ENCODE measurements at regions not wholly inside any gene's neighbourhood (a gene's known extent, or its start where the extent isn't known, plus 50 kb on each side); places are given as distances from the start of the nearest gene placed in this dataset.
"Not testable (repeated sequence)": the region's sequence is repeated elsewhere in the genome, so short reads cannot be mapped to it uniquely, and the experiment has no call there.

- Histone ChIP-seq H3K9ac (ENCODE audit: low read depth, low read length) (no peak overlapping the region), H3K36me3 (ENCODE audit: control insufficient read depth, insufficient read depth, low read length) (no peaks in the 10 kb centered on the region), H3K4me1 (ENCODE audit: control insufficient read depth, insufficient read depth, low read length) (peaks cover 9% of the 10 kb centered on the region), H3K9me3 (ENCODE audit: control insufficient read depth, insufficient read depth, low read length) (no peaks in the 10 kb centered on the region), H3K4me3 (ENCODE audit: low read depth, low read length) (no peak overlapping the region), H3K27me3 (ENCODE audit: control insufficient read depth, insufficient read depth, low read length) (peaks cover 29% of the 10 kb centered on the region)
Measured at GRCh38 chr2:219851801-219852481, 224.5 kb downstream of the SLC4A3 start.

GRCh38 chr2:219852626-219853025, 225.2 kb downstream of the SLC4A3 start:
- no peak overlapping the region for H3K4me3 ChIP-seq (ENCODE audit: low read depth, low read length)
- H3K4me1 ChIP-seq (ENCODE audit: control insufficient read depth, insufficient read depth, low read length) = peaks cover 9% of the 10 kb centered on the region
- H3K9ac ChIP-seq (ENCODE audit: low read depth, low read length) = no peak overlapping the region
- H3K36me3 ChIP-seq (ENCODE audit: control insufficient read depth, insufficient read depth, low read length) = no peaks in the 10 kb centered on the region
- H3K9me3 ChIP-seq (ENCODE audit: control insufficient read depth, insufficient read depth, low read length) = no peaks in the 10 kb centered on the region
- peaks cover 29% of the 10 kb centered on the region for H3K27me3 ChIP-seq (ENCODE audit: control insufficient read depth, insufficient read depth, low read length)

DNA sequence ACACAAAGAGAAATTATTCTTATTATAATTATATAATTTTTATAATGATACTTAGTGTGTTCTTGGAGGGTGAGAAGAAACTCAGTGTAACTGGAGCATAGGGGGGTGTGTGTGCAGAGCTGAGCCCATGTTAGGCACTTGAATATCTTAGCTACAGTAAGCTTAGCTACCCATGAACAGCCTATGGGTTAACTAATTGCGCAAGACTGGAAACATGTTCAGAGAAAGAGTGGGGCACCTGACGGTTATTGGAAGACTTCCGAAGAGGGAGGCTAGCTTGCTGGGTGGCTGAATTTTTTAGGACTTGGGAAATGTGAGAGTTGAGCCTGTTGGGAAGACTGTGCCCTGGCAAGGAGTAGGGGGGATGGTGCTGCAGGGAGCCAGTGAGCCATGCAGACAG, 229.2 kb downstream of the SLC4A3 start:
- Histone ChIP-seq H3K36me3 (ENCODE audit: control insufficient read depth, insufficient read depth, low read length) (no peaks in the 10 kb centered on the region), H3K27me3 (ENCODE audit: control insufficient read depth, insufficient read depth, low read length) (peaks cover 21% of the 10 kb centered on the region)

DNA sequence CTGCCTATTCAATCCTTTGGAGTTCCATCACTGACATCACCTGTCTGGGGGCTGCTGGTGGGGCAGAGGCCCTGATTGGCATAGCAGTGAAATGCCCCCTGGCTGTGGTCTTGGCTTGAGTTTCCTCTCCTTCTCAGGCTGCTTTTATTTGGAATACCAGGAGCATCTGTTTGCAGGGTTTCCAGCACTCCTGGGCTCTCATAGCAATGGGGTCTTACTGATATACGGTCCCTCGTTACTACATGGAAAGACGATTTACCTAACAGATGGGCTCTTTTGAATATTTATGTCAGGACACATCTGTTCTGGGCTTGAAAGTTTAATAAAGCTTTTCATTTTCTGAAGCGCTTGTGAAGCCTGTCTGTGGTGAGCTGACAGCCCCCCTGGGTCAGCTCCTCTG, 230.3 kb downstream of the SLC4A3 start:
- Histone ChIP-seq H3K4me3 (ENCODE audit: low read depth, low read length) (no peak overlapping the region), H3K4me1 (ENCODE audit: control insufficient read depth, insufficient read depth, low read length) (peaks cover 1% of the 10 kb centered on the region), H3K36me3 (ENCODE audit: control insufficient read depth, insufficient read depth, low read length) (no peaks in the 10 kb centered on the region), H3K9ac (ENCODE audit: low read depth, low read length) (no peak overlapping the region), H3K9me3 (ENCODE audit: control insufficient read depth, insufficient read depth, low read length) (no peaks in the 10 kb centered on the region), H3K27me3 (ENCODE audit: control insufficient read depth, insufficient read depth, low read length) (peaks cover 12% of the 10 kb centered on the region)

More for the DNA sequence above, 229.2 kb downstream of the SLC4A3 start:
- Histone ChIP-seq H3K9ac (ENCODE audit: low read depth, low read length) (no peak overlapping the region), H3K9me3 (ENCODE audit: control insufficient read depth, insufficient read depth, low read length) (no peaks in the 10 kb centered on the region), H3K4me3 (ENCODE audit: low read depth, low read length) (no peak overlapping the region), H3K4me1 (ENCODE audit: control insufficient read depth, insufficient read depth, low read length) (peaks cover 8% of the 10 kb centered on the region)

DNA sequence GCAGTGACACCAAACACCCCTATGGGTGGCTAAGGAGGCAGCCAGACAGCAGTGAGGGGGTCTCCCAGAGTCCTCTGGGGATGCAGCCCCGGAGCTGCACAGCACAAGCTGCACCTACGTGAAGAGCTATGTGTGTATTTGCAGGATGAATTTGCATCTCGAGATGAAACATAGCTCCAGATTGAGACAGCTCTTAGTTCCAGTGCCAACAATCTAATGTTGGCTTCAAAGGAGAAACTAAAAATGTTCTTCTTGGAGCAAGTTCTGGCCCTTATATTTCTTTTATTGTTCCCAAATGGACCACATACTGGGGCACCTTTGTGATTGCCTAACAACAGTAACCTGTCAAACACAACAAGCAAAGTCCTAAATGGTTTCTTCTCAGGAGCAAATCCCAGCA, 233.9 kb downstream of the SLC4A3 start:
- Histone ChIP-seq H3K36me3 (ENCODE audit: control insufficient read depth, insufficient read depth, low read length) (no peaks in the 10 kb centered on the region), H3K4me1 (ENCODE audit: control insufficient read depth, insufficient read depth, low read length) (no peaks in the 10 kb centered on the region)

DNA sequence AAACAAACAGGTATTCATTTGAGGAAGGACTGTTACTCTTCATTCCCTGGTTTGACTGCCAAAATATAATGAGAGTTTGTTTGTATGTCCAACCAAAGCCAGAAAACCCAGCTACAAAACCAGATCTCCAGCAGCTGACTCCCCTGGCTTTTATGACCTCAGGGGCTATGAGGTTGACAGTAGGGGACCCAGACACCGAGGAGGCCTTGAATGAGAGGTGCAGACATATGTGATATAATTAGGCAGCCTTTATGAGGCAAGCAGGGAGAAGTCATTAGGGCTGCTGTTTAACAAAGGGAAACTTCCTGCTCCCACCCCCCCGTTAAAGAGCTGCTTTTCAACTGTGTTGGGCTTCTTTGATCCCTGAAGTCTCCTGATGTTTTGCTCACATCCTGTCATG, 236.7 kb downstream of the SLC4A3 start:
- Histone ChIP-seq H3K27me3 (ENCODE audit: control insufficient read depth, insufficient read depth, low read length) (no peaks in the 10 kb centered on the region), H3K4me3 (ENCODE audit: low read depth, low read length) (no peak overlapping the region), H3K9ac (ENCODE audit: low read depth, low read length) (no peak overlapping the region), H3K9me3 (ENCODE audit: control insufficient read depth, insufficient read depth, low read length) (no peaks in the 10 kb centered on the region), H3K36me3 (ENCODE audit: control insufficient read depth, insufficient read depth, low read length) (no peaks in the 10 kb centered on the region), H3K4me1 (ENCODE audit: control insufficient read depth, insufficient read depth, low read length) (no peaks in the 10 kb centered on the region)

More for the DNA sequence above, 233.9 kb downstream of the SLC4A3 start:
- Histone ChIP-seq H3K9ac (ENCODE audit: low read depth, low read length) (no peak overlapping the region), H3K4me3 (ENCODE audit: low read depth, low read length) (no peak overlapping the region), H3K9me3 (ENCODE audit: control insufficient read depth, insufficient read depth, low read length) (no peaks in the 10 kb centered on the region), H3K27me3 (ENCODE audit: control insufficient read depth, insufficient read depth, low read length) (no peaks in the 10 kb centered on the region)

- no peak overlapping the region for H3K4me3 ChIP-seq (ENCODE audit: low read depth, low read length)
- no peak overlapping the region for H3K9ac ChIP-seq (ENCODE audit: low read depth, low read length)
Measured at GRCh38 chr2:219868635-219869034, 241.2 kb downstream of the SLC4A3 start.

DNA sequence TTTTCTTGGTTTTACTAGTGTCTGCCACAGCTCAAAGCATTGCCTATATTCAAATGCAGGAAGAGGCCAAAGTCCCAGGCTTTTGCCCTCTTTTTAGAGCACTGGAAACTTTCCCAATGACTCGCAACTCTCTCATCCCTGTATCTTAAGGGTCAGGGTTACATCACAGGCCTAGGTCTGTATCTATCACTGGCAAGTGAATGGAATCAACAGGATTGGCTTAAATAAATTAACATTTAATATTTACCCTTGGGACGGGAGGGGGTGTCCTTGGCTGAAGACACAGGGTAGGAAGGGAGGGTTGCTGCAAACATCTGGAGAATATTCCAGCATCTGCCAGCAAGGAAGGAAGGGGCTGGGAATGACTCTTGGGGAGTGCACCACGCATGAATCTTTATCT, 242.6 kb downstream of the SLC4A3 start:
- no peaks in the 10 kb centered on the region for H3K27me3 ChIP-seq (ENCODE audit: control insufficient read depth, insufficient read depth, low read length)
- H3K9me3 ChIP-seq (ENCODE audit: control insufficient read depth, insufficient read depth, low read length) = no peaks in the 10 kb centered on the region
- H3K4me1 ChIP-seq (ENCODE audit: control insufficient read depth, insufficient read depth, low read length) = peaks cover 19% of the 10 kb centered on the region
- H3K36me3 ChIP-seq (ENCODE audit: control insufficient read depth, insufficient read depth, low read length) = no peaks in the 10 kb centered on the region
- H3K9ac ChIP-seq (ENCODE audit: low read depth, low read length) = no peak overlapping the region
- no peak overlapping the region for H3K4me3 ChIP-seq (ENCODE audit: low read depth, low read length)

More at GRCh38 chr2:219868635-219869034, 241.2 kb downstream of the SLC4A3 start:
- H3K36me3 ChIP-seq (ENCODE audit: control insufficient read depth, insufficient read depth, low read length) = no peaks in the 10 kb centered on the region
- no peaks in the 10 kb centered on the region for H3K27me3 ChIP-seq (ENCODE audit: control insufficient read depth, insufficient read depth, low read length)
- H3K9me3 ChIP-seq (ENCODE audit: control insufficient read depth, insufficient read depth, low read length) = no peaks in the 10 kb centered on the region
- peaks cover 11% of the 10 kb centered on the region for H3K4me1 ChIP-seq (ENCODE audit: control insufficient read depth, insufficient read depth, low read length)

- Histone ChIP-seq H3K36me3 (ENCODE audit: control insufficient read depth, insufficient read depth, low read length) (no peaks in the 10 kb centered on the region), H3K9ac (ENCODE audit: low read depth, low read length) (no peak overlapping the region)
Measured at GRCh38 chr2:219871351-219871750, 243.9 kb downstream of the SLC4A3 start.

GRCh38 chr2:219875036-219875435, 247.6 kb downstream of the SLC4A3 start:
- Histone ChIP-seq H3K4me3 (ENCODE audit: low read depth, low read length) (no peak overlapping the region), H3K9me3 (ENCODE audit: control insufficient read depth, insufficient read depth, low read length) (no peaks in the 10 kb centered on the region), H3K27me3 (ENCODE audit: control insufficient read depth, insufficient read depth, low read length) (no peaks in the 10 kb centered on the region), H3K4me1 (ENCODE audit: control insufficient read depth, insufficient read depth, low read length) (peaks cover 19% of the 10 kb centered on the region), H3K36me3 (ENCODE audit: control insufficient read depth, insufficient read depth, low read length) (no peaks in the 10 kb centered on the region), H3K9ac (ENCODE audit: low read depth, low read length) (no peak overlapping the region)

More at GRCh38 chr2:219871351-219871750, 243.9 kb downstream of the SLC4A3 start:
- H3K4me1 ChIP-seq (ENCODE audit: control insufficient read depth, insufficient read depth, low read length) = peaks cover 19% of the 10 kb centered on the region
- no peaks in the 10 kb centered on the region for H3K27me3 ChIP-seq (ENCODE audit: control insufficient read depth, insufficient read depth, low read length)
- H3K9me3 ChIP-seq (ENCODE audit: control insufficient read depth, insufficient read depth, low read length) = no peaks in the 10 kb centered on the region
- H3K4me3 ChIP-seq (ENCODE audit: low read depth, low read length) = no peak overlapping the region

- H3K4me1 ChIP-seq (ENCODE audit: control insufficient read depth, insufficient read depth, low read length) = peaks cover 19% of the 10 kb centered on the region
- H3K4me3 ChIP-seq (ENCODE audit: low read depth, low read length); H3K9ac ChIP-seq (ENCODE audit: low read depth, low read length); H3K36me3 ChIP-seq (ENCODE audit: control insufficient read depth, insufficient read depth, low read length); H3K27me3 ChIP-seq (ENCODE audit: control insufficient read depth, insufficient read depth, low read length); H3K9me3 ChIP-seq (ENCODE audit: control insufficient read depth, insufficient read depth, low read length): not testable (repeated sequence)
Measured at GRCh38 chr2:219875986-219876385, 248.6 kb downstream of the SLC4A3 start.

- peaks cover 11% of the 10 kb centered on the region for H3K4me1 ChIP-seq (ENCODE audit: control insufficient read depth, insufficient read depth, low read length)
- H3K4me3 ChIP-seq (ENCODE audit: low read depth, low read length) = no peak overlapping the region
- no peaks in the 10 kb centered on the region for H3K36me3 ChIP-seq (ENCODE audit: control insufficient read depth, insufficient read depth, low read length)
- H3K9me3 ChIP-seq (ENCODE audit: control insufficient read depth, insufficient read depth, low read length) = no peaks in the 10 kb centered on the region
- no peak overlapping the region for H3K9ac ChIP-seq (ENCODE audit: low read depth, low read length)
- H3K27me3 ChIP-seq (ENCODE audit: control insufficient read depth, insufficient read depth, low read length) = no peaks in the 10 kb centered on the region
Measured at GRCh38 chr2:219876931-219877330, 249.5 kb downstream of the SLC4A3 start.
